CD4-positive, CD25-positive, alpha-beta regulatory T cell (primary cell): ENCODE measurements at regions not wholly inside any gene's neighbourhood (a gene's known extent, or its start where the extent isn't known, plus 50 kb on each side); places are given as distances from the start of the nearest gene placed in this dataset.

ENCODE experiments used
- ATAC-seq, 2 donors: fragments of 150-1000 bp; cut with Tn5 transposase; one replicate each; pipeline ENCODE4 v1.10.0; 2021; ENCODE audit warnings: low read depth in 2 of 2, moderate number of reproducible peaks in 2 of 2, moderate library complexity in 1 of 2
- DNase-seq, 3 donors: peaks; one replicate each; pipeline versions ENCODE4 v3.0.0 to v3.0.0-alpha.2; 2012 to 2022; ENCODE audit warnings: mixed read lengths in 1 of 3
- H3K27ac ChIP-seq: one replicate; pipeline ENCODE4 v1.7.0; 2013; ENCODE audit warnings: mild to moderate bottlenecking, low read length; ENCODE audit not compliant: insufficient read depth, poor library complexity, severe bottlenecking
- H3K27me3 ChIP-seq: one replicate; pipeline ENCODE4 v1.7.0; 2013; ENCODE audit warnings: low read length; ENCODE audit not compliant: control insufficient read depth, insufficient read depth
- H3K36me3 ChIP-seq: one replicate; pipeline ENCODE4 v1.7.0; 2013; ENCODE audit warnings: mild to moderate bottlenecking, low read length, moderate library complexity; ENCODE audit not compliant: control insufficient read depth, insufficient read depth
- H3K4me1 ChIP-seq: 2 replicates; pipeline ENCODE4 v1.7.0; 2013; ENCODE audit warnings: mild to moderate bottlenecking, low read length; ENCODE audit not compliant: insufficient read depth, control insufficient read depth, poor library complexity, severe bottlenecking
- H3K4me3 ChIP-seq: one replicate; pipeline ENCODE4 v1.7.0; 2013; ENCODE audit warnings: low read depth, mild to moderate bottlenecking, low read length, moderate library complexity
- H3K9me3 ChIP-seq, 2 experiments: 1 replicate in 1 of 2; 2 replicates in 1 of 2; pipeline ENCODE4 v1.7.0; 2013; ENCODE audit warnings: low read length in 2 of 2, mild to moderate bottlenecking in 1 of 2, moderate library complexity in 1 of 2; ENCODE audit not compliant: control insufficient read depth in 2 of 2
- H3K27ac Mint-ChIP-seq, 3 donors: one replicate each; pipeline ENCODE4 v1.8.0; 2020 to 2022; ENCODE audit warnings: mild to moderate bottlenecking in 3 of 3, mixed read lengths in 3 of 3, moderate library complexity in 2 of 3
- H3K27me3 Mint-ChIP-seq: one replicate; pipeline ENCODE4 v1.8.0; 2022; ENCODE audit warnings: mild to moderate bottlenecking, mixed read lengths
- H3K36me3 Mint-ChIP-seq: one replicate; pipeline ENCODE4 v1.8.0; 2020; ENCODE audit warnings: mixed read lengths
- H3K4me1 Mint-ChIP-seq, 4 donors: one replicate each; pipeline ENCODE4 v1.8.0; 2020 to 2022; ENCODE audit warnings: mixed read lengths in 4 of 4, mild to moderate bottlenecking in 1 of 4
- H3K4me3 Mint-ChIP-seq, 4 donors: one replicate each; pipeline ENCODE4 v1.8.0; 2020 to 2022; ENCODE audit warnings: mild to moderate bottlenecking in 4 of 4, mixed read lengths in 4 of 4, moderate library complexity in 3 of 4
- H3K9me3 Mint-ChIP-seq, 7 donors: one replicate each; pipeline ENCODE4 v1.8.0; 2020 to 2022; ENCODE audit warnings: mixed read lengths in 7 of 7, mild to moderate bottlenecking in 3 of 7, moderate library complexity in 2 of 7

DNA sequence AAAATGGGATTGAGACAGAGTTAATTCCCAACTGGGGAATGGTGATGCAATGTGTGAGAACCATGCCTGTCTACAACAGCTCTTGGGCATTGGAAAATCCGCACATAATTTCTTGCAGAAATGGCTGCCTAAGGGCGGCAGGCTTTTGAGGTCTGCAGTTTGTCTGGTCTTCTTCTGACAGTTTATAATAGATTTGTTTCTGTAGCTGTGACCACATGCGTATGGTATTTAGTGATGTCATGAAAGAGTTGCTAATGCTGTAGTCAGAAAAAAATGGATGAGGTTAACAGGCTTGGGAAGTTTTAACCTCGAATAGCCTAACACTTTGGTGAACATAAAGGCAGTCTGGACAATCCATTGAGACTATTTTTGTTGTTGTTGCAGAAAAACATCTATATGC lies 544.1 kb upstream of the AMELY start:
- Histone ChIP-seq H3K4me3 (no peak overlapping the region), H3K4me1 (no peaks in the 10 kb centered on the region), H3K27me3 (no peaks in the 10 kb centered on the region), H3K27ac (no peak overlapping the region), H3K36me3 (no peaks in the 10 kb centered on the region), H3K9me3 (no peaks in the 10 kb centered on the region)
- Mint-ChIP-seq H3K4me3 (no peak overlapping the region), H3K27me3 (peaks cover 6% of the 10 kb centered on the region), H3K9me3 (peaks cover 0 to 5% (median 0%) of the 10 kb centered on the region in 7 donors), H3K27ac (no peak overlapping the region), H3K4me1 (no peaks in the 10 kb centered on the region), H3K36me3 (no peaks in the 10 kb centered on the region)
- DNase-seq (no peak), ATAC-seq (no peak)

DNA sequence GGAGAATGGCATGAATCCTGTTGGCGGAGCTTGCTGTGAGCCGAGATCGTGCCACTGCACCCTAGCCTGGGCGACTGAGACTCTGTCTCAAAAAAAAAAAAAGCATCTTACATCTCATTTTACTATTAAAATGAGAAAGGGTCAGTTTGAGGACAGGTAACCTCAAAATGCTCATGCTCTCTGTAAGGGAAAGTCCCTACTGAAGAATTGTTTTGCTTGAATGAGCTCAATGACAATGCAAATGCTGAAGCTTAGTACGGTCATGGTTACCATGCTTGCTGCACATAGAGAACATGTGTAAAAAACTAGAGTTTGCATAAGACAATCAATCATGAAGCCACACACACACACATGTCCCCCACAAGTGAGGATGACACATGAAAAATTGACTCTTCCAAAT lies 541.8 kb upstream of the AMELY start:
- Mint-ChIP-seq H3K27me3 (peaks cover 6% of the 10 kb centered on the region), H3K4me1 (no peaks in the 10 kb centered on the region), H3K4me3 (no peak overlapping the region), H3K9me3 (no peaks in the 10 kb centered on the region), H3K27ac (no peak overlapping the region), H3K36me3 (no peaks in the 10 kb centered on the region)
- no peak overlapping the region for H3K27ac ChIP-seq
- H3K4me1 ChIP-seq, result no peaks in the 10 kb centered on the region
- no peaks in the 10 kb centered on the region for H3K27me3 ChIP-seq
- no peaks in the 10 kb centered on the region for H3K36me3 ChIP-seq
- no peak overlapping the region for H3K4me3 ChIP-seq
- no peaks in the 10 kb centered on the region for H3K9me3 ChIP-seq
- DNase-seq (no peak), ATAC-seq (no peak)

DNA sequence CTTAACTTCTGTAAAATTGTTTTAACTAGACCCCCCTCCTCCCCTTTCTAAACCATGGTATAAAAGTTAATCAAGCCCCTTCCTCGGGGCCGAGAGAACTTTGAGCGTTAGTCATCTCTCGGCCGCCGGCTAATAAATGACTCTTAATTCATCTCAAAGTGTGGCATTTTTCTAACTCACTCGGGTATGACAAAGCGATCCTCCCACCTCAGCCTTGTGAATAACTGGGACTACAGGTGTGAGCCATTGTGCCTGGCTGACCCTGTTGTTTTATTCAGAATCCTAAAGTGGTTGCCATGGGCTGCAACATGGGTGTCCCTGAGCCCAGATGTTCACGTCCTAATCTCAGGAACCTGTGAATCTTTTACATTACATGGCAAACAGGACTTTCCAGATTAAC lies 540.7 kb upstream of the AMELY start:
- no peak for ATAC-seq
- H3K27ac Mint-ChIP-seq, result no peak overlapping the region
- H3K36me3 ChIP-seq, result no peaks in the 10 kb centered on the region

DNA sequence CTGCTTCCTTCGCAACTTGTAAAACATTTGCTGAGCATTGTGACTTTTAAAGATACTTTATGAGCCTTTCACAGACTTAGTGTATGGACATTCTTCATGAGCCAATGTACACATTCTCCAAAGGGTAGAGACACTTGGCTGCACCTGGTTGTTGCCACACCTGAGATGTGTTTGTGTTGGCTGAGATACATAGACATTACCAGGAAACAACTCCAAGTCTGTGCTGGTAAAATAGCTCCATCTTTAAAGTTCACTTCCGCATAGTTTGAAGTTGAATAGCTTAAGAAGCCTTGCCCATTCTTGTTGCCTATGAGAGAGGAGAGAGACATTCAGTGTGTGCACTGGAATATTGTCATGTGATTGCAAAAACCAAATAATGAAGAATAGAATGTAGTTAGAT lies 538.3 kb upstream of the AMELY start:
- Histone ChIP-seq H3K4me1 (no peaks in the 10 kb centered on the region), H3K27me3 (no peaks in the 10 kb centered on the region), H3K9me3 (no peaks in the 10 kb centered on the region), H3K4me3 (no peak overlapping the region), H3K36me3 (no peaks in the 10 kb centered on the region), H3K27ac (no peak overlapping the region)
- Mint-ChIP-seq H3K9me3 (no peaks in the 10 kb centered on the region), H3K4me1 (no peaks in the 10 kb centered on the region), H3K36me3 (no peaks in the 10 kb centered on the region), H3K27me3 (peaks cover 6% of the 10 kb centered on the region), H3K4me3 (no peak overlapping the region), H3K27ac (no peak overlapping the region)
- no peak for DNase-seq
- ATAC-seq, result no peak

More for the DNA sequence above, 540.7 kb upstream of the AMELY start:
- Histone ChIP-seq H3K4me1 (no peaks in the 10 kb centered on the region), H3K9me3 (no peaks in the 10 kb centered on the region), H3K4me3 (no peak overlapping the region), H3K27me3 (no peaks in the 10 kb centered on the region), H3K27ac (no peak overlapping the region)
- no peak for DNase-seq
- H3K4me3 Mint-ChIP-seq, result no peak overlapping the region
- H3K27me3 Mint-ChIP-seq, result peaks cover 6% of the 10 kb centered on the region
- H3K36me3 Mint-ChIP-seq, result no peaks in the 10 kb centered on the region
- no peaks in the 10 kb centered on the region for H3K9me3 Mint-ChIP-seq
- no peaks in the 10 kb centered on the region for H3K4me1 Mint-ChIP-seq

DNA sequence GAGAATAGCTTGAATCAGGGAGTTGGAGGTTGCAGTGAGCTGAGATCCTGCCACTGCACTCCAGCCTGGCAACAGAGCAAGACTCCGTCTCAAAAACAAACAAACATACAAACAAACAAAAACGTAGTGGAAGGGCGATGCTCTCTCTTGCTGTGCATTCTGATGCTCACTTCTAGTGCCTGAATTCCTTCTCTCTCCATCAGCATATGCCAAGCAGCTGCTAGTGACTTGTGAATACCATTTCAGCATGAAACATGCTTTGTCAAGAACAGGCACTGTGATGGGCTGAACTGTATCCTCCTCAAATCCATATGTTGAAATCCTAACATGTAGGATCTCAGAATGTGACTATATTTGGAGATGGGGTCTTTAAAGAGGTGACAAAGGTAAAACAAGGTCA lies 537.1 kb upstream of the AMELY start:
- H3K9me3 ChIP-seq, result no peaks in the 10 kb centered on the region
- no peak overlapping the region for H3K27ac Mint-ChIP-seq
- H3K27me3 ChIP-seq, result no peaks in the 10 kb centered on the region
- H3K4me3 Mint-ChIP-seq, result no peak overlapping the region
- no peak for ATAC-seq
- H3K27ac ChIP-seq, result no peak overlapping the region
- H3K27me3 Mint-ChIP-seq, result peaks cover 6% of the 10 kb centered on the region
- DNase-seq, result no peak
- no peak overlapping the region for H3K4me3 ChIP-seq
- H3K9me3 Mint-ChIP-seq, result no peaks in the 10 kb centered on the region
- H3K4me1 Mint-ChIP-seq, result no peaks in the 10 kb centered on the region
- H3K4me1 ChIP-seq, result no peaks in the 10 kb centered on the region
- no peaks in the 10 kb centered on the region for H3K36me3 ChIP-seq
- no peaks in the 10 kb centered on the region for H3K36me3 Mint-ChIP-seq

DNA sequence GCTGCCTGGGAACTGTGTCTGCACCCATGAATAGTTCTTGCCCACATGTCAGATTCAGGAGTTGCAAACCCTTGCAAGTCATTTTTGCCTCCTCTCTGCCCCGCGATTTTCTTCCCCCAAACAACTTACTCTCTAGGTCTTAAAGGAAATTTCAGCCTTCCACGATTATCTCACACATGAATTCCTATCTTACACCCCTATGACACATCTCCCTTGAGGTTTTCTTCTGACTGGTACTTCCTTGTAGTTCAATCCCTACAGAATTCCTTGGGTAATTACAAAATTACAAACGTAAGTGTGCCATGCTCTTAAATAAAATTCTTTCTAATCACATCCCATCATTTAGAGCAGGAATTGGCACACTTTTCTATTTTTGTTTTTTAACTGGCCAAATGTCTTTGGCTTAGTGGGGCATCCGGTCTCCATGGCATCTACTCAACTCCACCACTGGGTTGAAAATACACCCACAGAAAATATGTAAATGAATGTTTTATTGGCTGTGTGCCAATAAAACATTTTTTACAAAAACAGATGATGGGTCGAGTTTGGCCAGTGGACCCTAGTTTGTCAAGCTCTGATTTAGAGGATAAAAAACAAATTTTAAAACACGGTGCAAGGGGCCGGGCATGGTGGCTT lies 536.4 kb upstream of the AMELY start:
- H3K4me1 Mint-ChIP-seq, result no peaks in the 10 kb centered on the region
- DNase-seq, result no peak
- no peak for ATAC-seq
- H3K27ac Mint-ChIP-seq, result no peak overlapping the region
- no peaks in the 10 kb centered on the region for H3K9me3 ChIP-seq
- no peaks in the 10 kb centered on the region for H3K9me3 Mint-ChIP-seq
- H3K27me3 Mint-ChIP-seq, result peaks cover 6% of the 10 kb centered on the region
- H3K4me1 ChIP-seq, result no peaks in the 10 kb centered on the region
- H3K27me3 ChIP-seq, result no peaks in the 10 kb centered on the region
- no peak overlapping the region for H3K4me3 ChIP-seq
- no peak overlapping the region for H3K27ac ChIP-seq
- H3K36me3 Mint-ChIP-seq, result no peaks in the 10 kb centered on the region
- H3K4me3 Mint-ChIP-seq, result no peak overlapping the region
- H3K36me3 ChIP-seq, result no peaks in the 10 kb centered on the region

DNA sequence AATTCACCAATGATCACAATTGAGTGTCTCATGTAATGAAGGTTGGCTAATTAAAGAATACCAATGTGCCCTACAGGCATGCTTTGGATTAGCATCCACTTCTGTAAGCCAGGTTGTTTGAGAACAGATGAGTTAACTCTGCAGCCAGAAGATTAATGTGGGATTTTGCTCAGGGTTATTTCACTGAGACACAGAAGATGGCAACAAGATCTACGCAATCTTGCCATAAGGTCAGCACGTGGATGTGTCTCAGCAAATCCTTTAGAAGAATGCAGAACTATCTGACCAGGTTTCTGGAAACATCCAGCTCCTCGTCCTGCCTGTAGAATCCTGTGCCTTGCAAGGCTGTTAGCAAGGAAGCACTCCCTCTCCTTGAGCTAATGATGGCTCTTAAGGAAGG lies 532.6 kb upstream of the AMELY start:
- DNase-seq (no peak), ATAC-seq (no peak)
- Mint-ChIP-seq H3K27me3 (peaks cover 5% of the 10 kb centered on the region), H3K4me3 (no peak overlapping the region), H3K4me1 (no peaks in the 10 kb centered on the region), H3K36me3 (no peaks in the 10 kb centered on the region), H3K27ac (no peak overlapping the region), H3K9me3 (no peaks in the 10 kb centered on the region)
- no peaks in the 10 kb centered on the region for H3K9me3 ChIP-seq
- H3K36me3 ChIP-seq, result no peaks in the 10 kb centered on the region
- H3K27ac ChIP-seq, result no peak overlapping the region
- H3K4me3 ChIP-seq, result no peak overlapping the region
- no peaks in the 10 kb centered on the region for H3K4me1 ChIP-seq
- H3K27me3 ChIP-seq, result no peaks in the 10 kb centered on the region

DNA sequence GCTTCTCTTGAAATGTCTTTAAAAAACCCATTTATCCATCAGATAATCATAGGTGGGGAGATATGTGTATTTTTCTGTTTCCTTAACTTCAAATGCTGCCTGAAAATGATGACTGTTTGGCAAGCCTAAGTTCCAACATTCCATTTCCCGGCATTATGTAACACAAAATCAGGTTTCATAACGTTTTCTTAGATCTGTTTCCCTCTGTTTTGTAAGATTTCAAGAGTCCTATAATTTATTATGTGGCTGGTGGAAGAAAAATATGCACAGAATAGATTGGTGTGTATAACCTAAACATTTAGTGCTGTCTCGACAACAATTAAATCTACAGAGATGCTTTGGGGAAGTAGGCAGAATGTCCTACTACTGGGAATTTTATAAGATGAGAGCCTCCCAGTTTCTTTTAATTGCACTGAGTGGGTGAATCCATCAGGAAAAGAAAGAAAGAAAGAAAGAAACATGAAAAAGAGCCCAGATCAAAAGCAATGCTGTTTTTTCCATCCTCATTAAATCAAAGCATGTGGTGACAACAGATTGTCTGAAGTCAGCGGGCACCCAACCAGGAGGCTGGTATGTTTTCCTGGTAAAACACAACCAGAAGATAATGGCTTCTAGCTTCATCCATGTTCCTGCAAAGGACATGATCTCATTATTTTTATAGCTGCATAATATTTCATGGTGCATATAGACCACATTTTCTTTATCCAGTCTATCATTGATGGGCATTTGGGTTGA lies 529.4 kb upstream of the AMELY start:
- Mint-ChIP-seq H3K27me3 (no peaks in the 10 kb centered on the region), H3K4me1 (no peaks in the 10 kb centered on the region), H3K36me3 (no peaks in the 10 kb centered on the region), H3K4me3 (no peak overlapping the region), H3K27ac (no peak overlapping the region), H3K9me3 (no peaks in the 10 kb centered on the region)
- H3K9me3 ChIP-seq, result no peaks in the 10 kb centered on the region
- no peak overlapping the region for H3K27ac ChIP-seq
- DNase-seq (no peak), ATAC-seq (no peak)
- no peak overlapping the region for H3K4me3 ChIP-seq
- no peaks in the 10 kb centered on the region for H3K4me1 ChIP-seq
- no peaks in the 10 kb centered on the region for H3K36me3 ChIP-seq
- H3K27me3 ChIP-seq, result no peaks in the 10 kb centered on the region
